ENCODE measurements at regions not wholly inside any gene's neighbourhood (a gene's known extent, or its start where the extent isn't known, plus 50 kb on each side); places are given as distances from the start of the nearest gene placed in this dataset.
"Not testable (repeated sequence)": the region's sequence is repeated elsewhere in the genome, so short reads cannot be mapped to it uniquely, and the experiment has no call there.

DNA sequence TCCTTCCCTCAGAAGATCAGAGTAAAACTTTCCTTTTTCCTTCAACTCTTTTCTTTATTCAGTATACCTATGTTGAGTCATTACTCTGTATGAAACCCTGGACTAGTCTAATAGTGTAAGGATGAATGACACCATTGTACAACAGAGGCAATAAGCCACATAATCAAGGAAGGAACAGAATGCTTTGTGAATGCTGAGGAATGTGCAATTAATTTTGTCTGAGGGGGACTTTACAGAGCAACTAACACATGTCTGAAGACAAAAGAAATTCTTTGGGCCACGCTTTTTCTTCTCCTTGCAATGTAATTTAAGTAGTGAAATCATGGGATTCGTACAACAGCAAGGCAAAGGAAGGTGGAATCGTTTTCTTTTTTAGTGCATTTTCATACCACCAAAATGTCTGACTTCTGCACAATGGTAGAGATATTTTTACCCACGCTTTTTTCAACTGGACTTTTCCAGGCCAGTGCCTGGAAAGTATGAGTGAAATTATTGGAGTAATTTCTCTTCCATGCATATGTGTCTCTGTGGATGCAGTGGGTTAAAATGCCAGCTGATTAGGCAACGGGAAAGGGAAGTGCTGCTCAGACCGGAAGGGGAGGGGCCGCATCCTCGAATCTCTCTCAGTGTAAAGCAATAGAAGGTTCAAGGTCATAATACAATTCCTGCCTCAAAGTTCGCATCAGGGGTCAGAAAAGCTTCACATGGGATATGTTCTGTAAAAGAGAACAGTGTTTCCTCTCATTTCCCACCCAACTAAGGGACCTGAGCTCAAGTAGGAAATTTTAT is 89.9 kb upstream of the MTHFD1L start:
- DNase-seq: no peak

DNA sequence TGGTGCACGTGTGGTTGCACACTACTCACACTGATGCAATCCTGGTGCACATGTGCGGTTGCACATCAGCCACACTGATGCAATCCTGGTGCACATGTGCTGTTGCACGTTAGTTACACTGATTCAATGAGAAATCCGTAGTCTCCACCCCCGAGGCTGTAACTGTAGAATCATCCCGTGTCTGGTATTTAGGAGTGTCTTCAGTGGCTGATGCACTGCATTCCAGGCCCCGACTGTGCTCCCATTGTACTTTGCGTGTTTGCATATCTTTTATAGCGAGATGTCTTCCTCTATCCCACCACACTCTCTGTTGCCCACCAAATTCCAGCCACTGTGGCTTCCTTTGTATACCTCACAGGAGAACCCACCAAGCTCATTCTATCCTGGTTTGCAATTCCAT is 87.8 kb upstream of the MTHFD1L start:
- no peak for DNase-seq

DNA sequence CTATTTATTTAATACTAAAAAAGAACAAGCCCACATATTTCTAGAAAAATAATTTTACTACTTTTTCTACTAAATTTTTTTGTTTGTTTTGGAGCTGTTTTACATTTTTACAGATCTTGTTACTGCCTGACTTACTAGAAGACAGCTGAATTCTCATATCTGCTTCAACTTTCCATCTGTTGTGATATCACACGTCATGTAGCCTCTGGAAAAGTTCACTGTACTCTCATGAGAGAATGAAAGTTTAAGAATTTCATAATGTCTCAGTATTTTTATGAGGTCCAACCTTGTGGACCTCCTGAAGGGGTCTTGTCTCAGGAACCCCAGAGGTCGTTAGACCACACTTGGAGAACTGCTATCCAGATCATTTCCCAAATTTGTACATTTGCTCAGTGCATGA is 81.7 kb upstream of the MTHFD1L start:
- DNase-seq: no peak

DNA sequence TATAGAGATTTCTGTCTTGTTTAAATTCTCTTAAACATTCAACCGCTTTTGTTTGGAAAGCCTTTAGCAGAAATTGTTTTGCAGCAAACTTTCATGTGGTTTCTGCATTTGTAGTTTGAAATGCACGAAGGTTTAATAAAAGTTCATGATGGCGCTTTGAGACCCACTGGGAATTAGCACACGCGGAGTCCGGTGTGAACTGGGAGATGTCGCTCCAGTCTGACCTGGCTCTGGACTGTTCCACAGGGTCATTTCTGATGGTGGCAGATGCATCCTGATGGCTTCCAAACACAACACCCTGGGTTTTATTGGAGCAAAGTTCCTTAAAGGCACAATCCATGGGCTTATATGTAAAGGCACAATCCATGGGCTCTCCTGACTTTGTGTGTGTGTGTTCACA is 78.1 kb upstream of the MTHFD1L start:
- DNase-seq: no peak

DNA sequence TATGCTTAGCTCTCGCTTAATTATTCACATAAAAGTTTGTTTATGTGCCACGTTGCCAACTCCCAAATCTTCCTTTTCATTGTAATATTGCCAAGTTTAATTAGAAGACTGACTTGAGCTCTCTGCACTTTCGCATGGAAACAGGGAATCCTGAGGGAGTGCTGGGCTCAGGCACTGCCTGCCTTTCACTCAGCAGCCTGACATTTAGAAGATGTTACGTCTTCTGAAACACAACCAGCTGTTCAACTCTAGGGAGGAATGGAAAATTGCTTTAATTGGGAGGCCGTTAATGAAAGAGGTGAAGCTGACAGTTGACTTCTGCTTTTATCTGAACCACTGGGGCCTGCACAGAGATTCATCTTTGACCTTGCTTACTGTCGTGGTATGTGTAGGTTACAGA is 77.4 kb upstream of the MTHFD1L start:
- no peak for DNase-seq

DNA sequence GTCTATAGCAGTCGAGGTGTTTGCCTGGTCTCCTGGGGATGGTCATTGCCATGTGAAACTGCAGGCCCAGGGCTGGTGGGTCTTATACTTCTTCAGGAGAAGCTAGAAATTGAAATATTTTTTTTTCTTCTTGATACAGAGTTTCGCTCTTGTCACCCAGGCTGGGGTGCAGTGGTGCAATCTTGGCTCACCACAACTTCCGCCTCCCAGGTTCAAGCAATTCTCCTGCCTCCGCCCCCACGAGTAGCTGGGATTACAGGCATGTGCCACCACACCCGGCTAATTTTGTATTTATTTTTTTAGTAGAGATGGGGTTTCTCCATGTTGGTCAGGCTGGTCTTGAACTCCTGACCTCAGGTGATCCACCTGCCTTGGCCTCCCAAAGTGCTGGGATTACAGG is 75.6 kb upstream of the MTHFD1L start:
- not testable (repeated sequence) for DNase-seq

DNA sequence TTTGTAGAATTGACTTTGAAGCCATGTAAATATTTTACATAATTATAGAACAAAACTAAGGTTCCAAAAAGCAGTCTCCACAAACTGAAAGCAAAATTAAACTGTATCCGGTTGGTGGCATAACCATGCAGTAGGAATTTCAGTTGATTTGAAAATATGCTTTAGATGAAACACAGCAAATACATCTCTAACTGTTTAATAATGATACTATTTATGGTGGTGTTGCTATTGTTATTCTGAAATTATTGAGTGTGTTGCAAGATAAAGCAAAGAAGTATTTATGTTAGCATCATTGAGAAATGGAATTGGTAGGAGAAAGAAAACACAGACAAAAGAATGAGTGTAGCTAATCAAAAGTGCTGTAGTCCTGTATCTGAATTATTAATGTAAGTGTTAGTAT is 73.8 kb upstream of the MTHFD1L start:
- no peak for DNase-seq

DNA sequence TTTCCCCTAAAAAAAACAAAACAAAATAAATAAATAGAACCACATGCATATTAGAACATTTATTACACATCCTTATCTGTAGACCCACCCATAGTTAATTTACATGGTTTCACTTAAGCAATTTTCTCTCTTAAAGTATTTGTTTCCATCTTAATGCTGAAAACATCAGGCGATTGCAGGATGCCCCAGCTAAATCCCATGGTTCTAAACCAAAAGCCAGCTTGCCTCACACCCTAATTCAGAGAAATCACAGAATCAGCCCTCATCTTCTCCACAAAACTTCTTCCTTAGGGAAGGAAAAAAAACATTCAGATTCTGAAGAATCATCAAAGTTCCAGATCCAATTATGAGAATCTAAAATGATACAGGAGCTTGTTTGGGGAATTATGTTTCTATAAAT is 67.6 kb upstream of the MTHFD1L start:
- DNase-seq: no peak

DNA sequence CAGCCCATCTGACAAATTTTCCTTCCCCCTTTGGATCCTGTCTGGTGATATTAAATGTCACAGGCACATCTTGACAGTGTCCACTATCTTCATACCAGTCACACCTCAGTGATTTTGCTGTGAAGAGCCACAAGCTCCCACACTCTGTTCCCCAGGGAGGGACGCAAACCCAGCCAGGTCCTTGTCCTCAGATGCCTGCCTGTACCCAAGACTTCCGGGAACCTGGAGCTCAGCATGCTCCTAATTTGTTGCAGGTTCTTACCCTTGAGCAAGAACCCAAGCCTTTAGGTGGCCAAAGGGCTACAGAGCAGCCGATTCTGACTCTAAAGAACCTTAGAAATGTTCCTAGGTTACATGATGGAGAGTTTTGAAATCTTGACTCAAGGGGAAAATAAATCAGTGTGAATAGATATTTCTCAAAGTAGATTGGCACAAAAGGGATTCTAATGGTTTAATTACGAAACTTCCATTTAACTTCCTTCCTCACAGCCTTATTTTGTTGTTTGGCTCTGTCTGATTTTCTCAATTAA is 66.2 kb upstream of the MTHFD1L start:
- no peak for DNase-seq

DNA sequence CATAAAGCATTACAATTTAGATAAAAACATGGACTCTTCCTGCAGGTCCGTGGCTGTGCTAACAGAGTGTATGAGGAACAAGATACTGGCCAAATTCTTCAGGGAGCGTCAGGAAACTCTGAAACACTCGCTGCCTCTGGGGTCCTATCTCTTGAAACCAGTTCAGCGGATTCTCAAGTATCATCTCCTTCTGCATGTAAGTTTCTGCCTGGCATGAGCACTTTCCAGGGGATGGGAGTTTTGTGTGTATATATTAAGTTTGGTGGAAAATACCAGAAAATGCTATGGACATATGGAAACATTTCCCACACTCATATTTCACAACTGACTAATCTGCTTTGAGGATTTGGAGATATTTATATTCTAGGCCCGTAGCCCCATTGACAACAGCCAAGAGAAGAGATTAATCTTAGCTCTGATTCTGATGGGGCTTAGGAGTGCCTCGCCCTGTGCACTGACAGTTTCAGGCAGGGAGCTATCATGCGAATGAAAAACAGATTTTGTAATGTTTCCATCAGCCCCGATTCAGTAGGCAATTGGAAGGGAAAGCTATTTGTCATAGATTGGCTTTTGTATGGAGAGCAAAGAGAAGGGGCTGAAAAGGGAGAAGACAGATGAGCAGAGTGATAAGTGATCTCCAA is 64.7 kb upstream of the MTHFD1L start:
- no peak for DNase-seq

DNA sequence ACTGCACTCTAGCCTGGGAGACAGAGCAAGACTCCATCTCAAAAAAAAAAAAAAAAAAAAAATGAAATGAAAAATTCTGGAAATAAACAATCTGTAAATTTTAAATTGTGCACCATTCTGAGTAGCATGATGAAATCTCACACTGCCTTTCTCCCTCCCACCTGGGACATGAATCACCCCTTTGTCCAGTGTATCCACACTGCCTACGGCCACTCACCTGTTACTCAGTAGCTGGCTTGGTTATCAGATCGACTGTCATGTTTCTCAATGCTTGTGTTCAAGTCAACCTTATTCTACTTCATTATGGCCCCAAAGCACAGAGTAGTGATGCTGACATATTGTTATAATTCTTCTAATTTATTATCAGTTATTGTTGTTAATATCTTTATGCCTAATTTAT is 58.7 kb upstream of the MTHFD1L start:
- no peak for DNase-seq

DNA sequence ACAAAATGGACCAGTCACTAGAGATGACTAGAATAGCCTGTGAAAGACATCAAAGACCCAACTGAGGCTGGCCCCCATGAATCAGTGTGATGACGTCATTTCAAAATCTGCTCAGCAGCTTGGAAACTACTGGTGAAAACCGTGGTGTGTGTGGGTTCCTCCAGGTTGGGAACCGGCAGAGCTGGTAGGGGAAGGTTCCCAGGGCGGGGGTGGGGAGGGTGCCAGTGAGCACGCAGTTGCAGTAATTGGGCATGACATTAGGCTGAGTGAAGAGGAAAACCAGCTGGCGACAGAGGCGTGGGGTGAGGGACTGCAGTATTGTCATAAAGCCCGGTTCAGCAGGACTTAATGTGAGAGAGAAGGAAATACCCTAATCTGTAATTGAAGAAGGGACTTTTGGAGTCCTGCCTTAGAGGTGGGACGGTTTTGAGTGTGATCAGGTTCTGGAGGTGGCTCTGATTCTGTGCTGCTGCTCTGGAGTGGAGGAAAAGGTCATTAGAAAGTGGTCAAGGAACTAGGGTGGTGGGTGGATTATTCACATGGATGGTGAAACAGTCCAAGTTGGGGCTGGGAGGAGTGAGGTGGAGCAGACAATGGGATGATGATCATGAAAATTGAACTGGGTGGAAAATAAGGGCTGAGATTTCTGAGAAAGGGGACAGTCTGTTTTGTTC is 52.0 kb upstream of the MTHFD1L start:
- DNase-seq: peak; percentile 69

DNA sequence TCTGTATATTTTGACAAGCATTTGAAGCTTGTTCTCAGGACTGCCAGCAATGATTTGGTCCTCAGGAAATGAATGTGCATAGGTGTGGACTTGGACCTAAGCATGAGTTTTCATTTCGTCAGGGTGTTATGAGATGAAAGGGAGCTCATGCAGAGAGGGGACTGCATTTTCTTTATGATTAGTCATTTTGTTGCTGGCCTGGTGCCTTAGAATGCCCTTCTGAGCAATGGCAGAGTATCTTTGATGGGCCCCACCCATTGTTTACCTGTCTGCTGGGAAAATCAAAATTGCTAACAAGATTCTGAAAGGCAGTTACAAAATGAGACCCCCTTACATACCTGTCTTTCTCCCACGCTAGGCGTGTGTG is 51.5 kb upstream of the MTHFD1L start:
- DNase-seq: no peak
